ENCODE measurements at regions not wholly inside any gene's neighbourhood (a gene's known extent, or its start where the extent isn't known, plus 50 kb on each side); places are given as distances from the start of the nearest gene placed in this dataset.

DNA sequence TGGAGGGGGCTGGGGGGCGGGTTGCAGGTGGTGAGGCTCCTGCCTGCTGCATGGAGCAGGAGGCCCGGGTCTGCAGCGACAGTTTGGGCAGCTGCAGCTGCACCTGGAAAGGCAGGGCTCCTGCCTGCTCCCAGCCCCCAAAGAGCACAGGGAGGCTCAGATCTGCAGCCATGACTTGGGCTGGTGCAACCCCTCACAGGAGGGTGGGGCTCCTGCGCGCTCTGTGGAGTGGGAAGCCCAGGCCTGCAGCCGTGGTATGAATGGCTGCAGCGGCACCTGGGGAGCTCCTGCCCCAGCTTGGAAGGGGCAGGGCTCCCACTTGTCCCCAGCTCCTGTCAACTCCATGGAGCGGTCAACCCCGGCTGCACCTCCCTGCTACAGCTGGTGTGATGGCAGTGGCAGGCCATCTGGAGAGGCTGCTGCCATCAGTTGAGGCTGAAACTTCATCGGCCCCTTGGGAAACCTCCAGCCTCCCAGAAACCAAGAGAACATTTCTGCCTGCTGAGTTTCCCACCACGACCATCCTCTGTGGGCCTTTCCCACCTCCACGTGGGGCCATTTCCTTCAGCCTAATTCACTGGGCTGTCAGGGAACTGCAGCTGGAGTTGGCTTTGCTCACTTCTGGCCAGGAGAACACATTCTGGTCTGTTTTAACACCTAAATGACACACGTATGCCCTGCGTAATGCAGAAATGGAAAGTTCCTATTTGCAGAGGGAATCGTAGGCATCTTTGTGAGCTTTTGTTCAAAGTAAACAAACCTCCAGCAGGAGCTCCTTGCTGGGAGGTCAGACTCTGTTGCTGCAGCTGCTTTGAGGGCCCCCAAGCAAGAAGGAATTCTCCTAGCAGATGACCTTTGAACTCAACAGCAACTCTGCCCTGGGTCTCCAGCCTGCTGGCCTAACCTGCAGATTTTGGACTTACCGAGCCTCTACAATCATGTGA, 429.0 kb downstream of the PREX1 start (continued):
- TF ChIP-seq ZFP37 (CRISPR knock-in tag; IDR thresholded peaks at IDR 0.05; ENCODE audit: borderline replicate concordance) (0 out of 2 replicates have a peak, but pooled peaks have one; percentile 70), FOXJ3 (CRISPR knock-in tag; IDR thresholded peaks at IDR 0.05; ENCODE audit: borderline replicate concordance) (peak; percentile 86), PHF8 (CRISPR knock-in tag; IDR thresholded peaks at IDR 0.05) (0 out of 2 replicates have a peak, but pooled peaks have one; percentile 28), AGO2 (optimal IDR thresholded peaks at IDR 0.05; ENCODE audit: low read depth, low read length) (peak; percentile 41), GATAD2A (CRISPR knock-in tag; IDR thresholded peaks at IDR 0.05) (peak; percentile 76), SP1 (IDR thresholded peaks at IDR 0.05) (no peak), SP1 (CRISPR knock-in tag; IDR thresholded peaks at IDR 0.05) (no peak), GFI1 (CRISPR knock-in tag; IDR thresholded peaks at IDR 0.05; ENCODE audit: borderline replicate concordance) (peak; percentile 18; the same call in 1 of the 2 replicates), CREB1 (IDR thresholded peaks at IDR 0.05) (0 out of 2 replicates have a peak, but pooled peaks have one; percentile 9), CREB1 (CRISPR knock-in tag; IDR thresholded peaks at IDR 0.05) (peak; percentile 49; the same call in 1 of the 2 replicates), JDP2 (CRISPR knock-in tag; IDR thresholded peaks at IDR 0.05; ENCODE audit: borderline replicate concordance) (no peak), ZNF746 (CRISPR knock-in tag; IDR thresholded peaks at IDR 0.05) (no peak), TBX2 (CRISPR knock-in tag; IDR thresholded peaks at IDR 0.05; ENCODE audit: borderline replicate concordance) (peak; percentile 85), MTA1 (CRISPR knock-in tag; IDR thresholded peaks at IDR 0.05; ENCODE audit: borderline replicate concordance) (0 out of 2 replicates have a peak, but pooled peaks have one; percentile 43), EED (CRISPR knock-in tag; IDR thresholded peaks at IDR 0.05) (no peak), ZNF883 (CRISPR knock-in tag; IDR thresholded peaks at IDR 0.05; ENCODE audit: not compliant biosample characterization) (peak; percentile 49), HNF4G (IDR thresholded peaks at IDR 0.05; ENCODE audit: borderline replicate concordance, low read depth, low read length) (peak; percentile 83; the same call in 1 of the 2 replicates), HNF4G (CRISPR knock-in tag; IDR thresholded peaks at IDR 0.05; ENCODE audit: borderline replicate concordance, low read depth) (0 out of 2 replicates have a peak, but pooled peaks have one; percentile 45), NR2F2 (IDR thresholded peaks at IDR 0.05; ENCODE audit: borderline replicate concordance, low read depth) (0 out of 2 replicates have a peak, but pooled peaks have one; percentile 43), NR2C2 (CRISPR knock-in tag; IDR thresholded peaks at IDR 0.05; ENCODE audit: borderline replicate concordance) (peak; percentile 53; the same call in 1 of the 2 replicates), PAWR (CRISPR knock-in tag; IDR thresholded peaks at IDR 0.05; ENCODE audit: borderline replicate concordance) (no peak), FOXA3 (CRISPR knock-in tag; IDR thresholded peaks at IDR 0.05) (peak; percentile 60; the same call in 1 of the 2 replicates)
- TF ChIP-seq, protein P1, sequence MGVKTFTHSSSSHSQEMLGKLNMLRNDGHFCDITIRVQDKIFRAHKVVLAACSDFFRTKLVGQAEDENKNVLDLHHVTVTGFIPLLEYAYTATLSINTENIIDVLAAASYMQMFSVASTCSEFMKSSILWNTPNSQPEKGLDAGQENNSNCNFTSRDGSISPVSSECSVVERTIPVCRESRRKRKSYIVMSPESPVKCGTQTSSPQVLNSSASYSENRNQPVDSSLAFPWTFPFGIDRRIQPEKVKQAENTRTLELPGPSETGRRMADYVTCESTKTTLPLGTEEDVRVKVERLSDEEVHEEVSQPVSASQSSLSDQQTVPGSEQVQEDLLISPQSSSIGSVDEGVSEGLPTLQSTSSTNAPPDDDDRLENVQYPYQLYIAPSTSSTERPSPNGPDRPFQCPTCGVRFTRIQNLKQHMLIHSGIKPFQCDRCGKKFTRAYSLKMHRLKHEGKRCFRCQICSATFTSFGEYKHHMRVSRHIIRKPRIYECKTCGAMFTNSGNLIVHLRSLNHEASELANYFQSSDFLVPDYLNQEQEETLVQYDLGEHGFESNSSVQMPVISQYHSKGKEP (CRISPR knock-in tag; IDR thresholded peaks at IDR 0.05): no peak
- TF ChIP-seq, protein P2, sequence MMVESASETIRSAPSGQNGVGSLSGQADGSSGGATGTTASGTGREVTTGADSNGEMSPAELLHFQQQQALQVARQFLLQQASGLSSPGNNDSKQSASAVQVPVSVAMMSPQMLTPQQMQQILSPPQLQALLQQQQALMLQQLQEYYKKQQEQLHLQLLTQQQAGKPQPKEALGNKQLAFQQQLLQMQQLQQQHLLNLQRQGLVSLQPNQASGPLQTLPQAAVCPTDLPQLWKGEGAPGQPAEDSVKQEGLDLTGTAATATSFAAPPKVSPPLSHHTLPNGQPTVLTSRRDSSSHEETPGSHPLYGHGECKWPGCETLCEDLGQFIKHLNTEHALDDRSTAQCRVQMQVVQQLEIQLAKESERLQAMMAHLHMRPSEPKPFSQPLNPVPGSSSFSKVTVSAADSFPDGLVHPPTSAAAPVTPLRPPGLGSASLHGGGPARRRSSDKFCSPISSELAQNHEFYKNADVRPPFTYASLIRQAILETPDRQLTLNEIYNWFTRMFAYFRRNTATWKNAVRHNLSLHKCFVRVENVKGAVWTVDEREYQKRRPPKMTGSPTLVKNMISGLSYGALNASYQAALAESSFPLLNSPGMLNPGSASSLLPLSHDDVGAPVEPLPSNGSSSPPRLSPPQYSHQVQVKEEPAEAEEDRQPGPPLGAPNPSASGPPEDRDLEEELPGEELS (CRISPR knock-in tag; IDR thresholded peaks at IDR 0.05): peak; percentile 76
- TF ChIP-seq, protein P3, sequence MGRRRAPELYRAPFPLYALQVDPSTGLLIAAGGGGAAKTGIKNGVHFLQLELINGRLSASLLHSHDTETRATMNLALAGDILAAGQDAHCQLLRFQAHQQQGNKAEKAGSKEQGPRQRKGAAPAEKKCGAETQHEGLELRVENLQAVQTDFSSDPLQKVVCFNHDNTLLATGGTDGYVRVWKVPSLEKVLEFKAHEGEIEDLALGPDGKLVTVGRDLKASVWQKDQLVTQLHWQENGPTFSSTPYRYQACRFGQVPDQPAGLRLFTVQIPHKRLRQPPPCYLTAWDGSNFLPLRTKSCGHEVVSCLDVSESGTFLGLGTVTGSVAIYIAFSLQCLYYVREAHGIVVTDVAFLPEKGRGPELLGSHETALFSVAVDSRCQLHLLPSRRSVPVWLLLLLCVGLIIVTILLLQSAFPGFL (CRISPR knock-in tag; IDR thresholded peaks at IDR 0.05): no peak
- TF ChIP-seq, protein P4, sequence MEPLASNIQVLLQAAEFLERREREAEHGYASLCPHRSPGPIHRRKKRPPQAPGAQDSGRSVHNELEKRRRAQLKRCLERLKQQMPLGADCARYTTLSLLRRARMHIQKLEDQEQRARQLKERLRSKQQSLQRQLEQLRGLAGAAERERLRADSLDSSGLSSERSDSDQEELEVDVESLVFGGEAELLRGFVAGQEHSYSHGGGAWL (CRISPR knock-in tag; IDR thresholded peaks at IDR 0.05): 0 out of 2 replicates have a peak, but pooled peaks have one; percentile 19
